ENCODE measurements at regions not wholly inside any gene's neighbourhood (a gene's known extent, or its start where the extent isn't known, plus 50 kb on each side); places are given as distances from the start of the nearest gene placed in this dataset.

DNA sequence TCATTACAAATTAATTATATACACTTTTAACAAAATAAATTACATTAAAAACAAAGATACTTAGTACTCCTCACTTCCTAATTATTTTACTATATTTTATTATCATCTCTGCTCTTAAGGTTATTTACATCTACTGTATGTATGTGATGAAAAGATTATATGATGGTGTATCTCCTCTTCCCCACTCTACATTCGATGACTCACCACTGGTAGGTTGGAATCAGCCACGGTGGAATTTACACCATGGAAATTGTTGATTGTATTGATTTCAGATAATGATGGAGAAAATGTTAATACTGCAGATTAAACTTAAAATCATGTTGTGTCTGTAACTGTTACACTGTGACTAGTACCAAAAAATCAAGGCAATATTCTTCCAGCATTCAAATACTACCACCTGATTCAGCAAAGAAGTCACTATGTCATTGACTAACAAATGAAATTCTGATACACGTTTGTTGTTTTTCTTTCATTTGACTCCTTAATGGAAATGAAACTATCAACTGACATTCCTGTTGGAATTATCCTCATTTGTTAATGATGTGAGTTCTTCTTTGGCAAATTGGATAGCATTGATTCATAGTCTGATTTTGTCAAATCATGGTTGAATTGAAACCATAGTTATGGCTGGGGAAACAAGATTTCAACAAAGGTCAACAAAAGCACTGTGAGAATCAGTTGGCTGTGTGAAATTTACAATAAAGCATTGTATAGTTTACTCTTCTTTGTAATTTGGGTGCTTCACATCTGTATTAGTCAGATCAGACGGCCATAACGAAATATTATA is 69.0 kb upstream of the NLK start:
- TF ChIP-seq, protein P1, sequence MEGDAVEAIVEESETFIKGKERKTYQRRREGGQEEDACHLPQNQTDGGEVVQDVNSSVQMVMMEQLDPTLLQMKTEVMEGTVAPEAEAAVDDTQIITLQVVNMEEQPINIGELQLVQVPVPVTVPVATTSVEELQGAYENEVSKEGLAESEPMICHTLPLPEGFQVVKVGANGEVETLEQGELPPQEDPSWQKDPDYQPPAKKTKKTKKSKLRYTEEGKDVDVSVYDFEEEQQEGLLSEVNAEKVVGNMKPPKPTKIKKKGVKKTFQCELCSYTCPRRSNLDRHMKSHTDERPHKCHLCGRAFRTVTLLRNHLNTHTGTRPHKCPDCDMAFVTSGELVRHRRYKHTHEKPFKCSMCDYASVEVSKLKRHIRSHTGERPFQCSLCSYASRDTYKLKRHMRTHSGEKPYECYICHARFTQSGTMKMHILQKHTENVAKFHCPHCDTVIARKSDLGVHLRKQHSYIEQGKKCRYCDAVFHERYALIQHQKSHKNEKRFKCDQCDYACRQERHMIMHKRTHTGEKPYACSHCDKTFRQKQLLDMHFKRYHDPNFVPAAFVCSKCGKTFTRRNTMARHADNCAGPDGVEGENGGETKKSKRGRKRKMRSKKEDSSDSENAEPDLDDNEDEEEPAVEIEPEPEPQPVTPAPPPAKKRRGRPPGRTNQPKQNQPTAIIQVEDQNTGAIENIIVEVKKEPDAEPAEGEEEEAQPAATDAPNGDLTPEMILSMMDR (IDR thresholded peaks at IDR 0.05; ENCODE audit: low read depth, low read length, missing input control): no peak
- TF ChIP-seq EGR1 (IDR thresholded peaks at IDR 0.05; ENCODE audit: low read depth in 2 of 2): no peak
- TF ChIP-seq, protein P2, sequence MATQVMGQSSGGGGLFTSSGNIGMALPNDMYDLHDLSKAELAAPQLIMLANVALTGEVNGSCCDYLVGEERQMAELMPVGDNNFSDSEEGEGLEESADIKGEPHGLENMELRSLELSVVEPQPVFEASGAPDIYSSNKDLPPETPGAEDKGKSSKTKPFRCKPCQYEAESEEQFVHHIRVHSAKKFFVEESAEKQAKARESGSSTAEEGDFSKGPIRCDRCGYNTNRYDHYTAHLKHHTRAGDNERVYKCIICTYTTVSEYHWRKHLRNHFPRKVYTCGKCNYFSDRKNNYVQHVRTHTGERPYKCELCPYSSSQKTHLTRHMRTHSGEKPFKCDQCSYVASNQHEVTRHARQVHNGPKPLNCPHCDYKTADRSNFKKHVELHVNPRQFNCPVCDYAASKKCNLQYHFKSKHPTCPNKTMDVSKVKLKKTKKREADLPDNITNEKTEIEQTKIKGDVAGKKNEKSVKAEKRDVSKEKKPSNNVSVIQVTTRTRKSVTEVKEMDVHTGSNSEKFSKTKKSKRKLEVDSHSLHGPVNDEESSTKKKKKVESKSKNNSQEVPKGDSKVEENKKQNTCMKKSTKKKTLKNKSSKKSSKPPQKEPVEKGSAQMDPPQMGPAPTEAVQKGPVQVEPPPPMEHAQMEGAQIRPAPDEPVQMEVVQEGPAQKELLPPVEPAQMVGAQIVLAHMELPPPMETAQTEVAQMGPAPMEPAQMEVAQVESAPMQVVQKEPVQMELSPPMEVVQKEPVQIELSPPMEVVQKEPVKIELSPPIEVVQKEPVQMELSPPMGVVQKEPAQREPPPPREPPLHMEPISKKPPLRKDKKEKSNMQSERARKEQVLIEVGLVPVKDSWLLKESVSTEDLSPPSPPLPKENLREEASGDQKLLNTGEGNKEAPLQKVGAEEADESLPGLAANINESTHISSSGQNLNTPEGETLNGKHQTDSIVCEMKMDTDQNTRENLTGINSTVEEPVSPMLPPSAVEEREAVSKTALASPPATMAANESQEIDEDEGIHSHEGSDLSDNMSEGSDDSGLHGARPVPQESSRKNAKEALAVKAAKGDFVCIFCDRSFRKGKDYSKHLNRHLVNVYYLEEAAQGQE (IDR thresholded peaks at IDR 0.05): no peak
- TF ChIP-seq YY1 (IDR thresholded peaks at IDR 0.05): no peak
- no peak for TF ChIP-seq NR2F2 (IDR thresholded peaks at IDR 0.05)
- no peak for TF ChIP-seq JUND (IDR thresholded peaks at IDR 0.05)
- TF ChIP-seq, protein P3, sequence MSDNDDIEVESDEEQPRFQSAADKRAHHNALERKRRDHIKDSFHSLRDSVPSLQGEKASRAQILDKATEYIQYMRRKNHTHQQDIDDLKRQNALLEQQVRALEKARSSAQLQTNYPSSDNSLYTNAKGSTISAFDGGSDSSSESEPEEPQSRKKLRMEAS (IDR thresholded peaks at IDR 0.05): no peak
- TF ChIP-seq SP1 (IDR thresholded peaks at IDR 0.05): no peak
- TF ChIP-seq, protein P4, sequence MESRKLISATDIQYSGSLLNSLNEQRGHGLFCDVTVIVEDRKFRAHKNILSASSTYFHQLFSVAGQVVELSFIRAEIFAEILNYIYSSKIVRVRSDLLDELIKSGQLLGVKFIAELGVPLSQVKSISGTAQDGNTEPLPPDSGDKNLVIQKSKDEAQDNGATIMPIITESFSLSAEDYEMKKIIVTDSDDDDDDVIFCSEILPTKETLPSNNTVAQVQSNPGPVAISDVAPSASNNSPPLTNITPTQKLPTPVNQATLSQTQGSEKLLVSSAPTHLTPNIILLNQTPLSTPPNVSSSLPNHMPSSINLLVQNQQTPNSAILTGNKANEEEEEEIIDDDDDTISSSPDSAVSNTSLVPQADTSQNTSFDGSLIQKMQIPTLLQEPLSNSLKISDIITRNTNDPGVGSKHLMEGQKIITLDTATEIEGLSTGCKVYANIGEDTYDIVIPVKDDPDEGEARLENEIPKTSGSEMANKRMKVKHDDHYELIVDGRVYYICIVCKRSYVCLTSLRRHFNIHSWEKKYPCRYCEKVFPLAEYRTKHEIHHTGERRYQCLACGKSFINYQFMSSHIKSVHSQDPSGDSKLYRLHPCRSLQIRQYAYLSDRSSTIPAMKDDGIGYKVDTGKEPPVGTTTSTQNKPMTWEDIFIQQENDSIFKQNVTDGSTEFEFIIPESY (IDR thresholded peaks at IDR 0.05): no peak
- no peak for TF ChIP-seq RAD21 (IDR thresholded peaks at IDR 0.05)
- TF ChIP-seq TAF1 (conservative IDR thresholded peaks at IDR 0.05): no peak
- TF ChIP-seq RXRA (IDR thresholded peaks at IDR 0.05): no peak
- TF ChIP-seq, protein P5, sequence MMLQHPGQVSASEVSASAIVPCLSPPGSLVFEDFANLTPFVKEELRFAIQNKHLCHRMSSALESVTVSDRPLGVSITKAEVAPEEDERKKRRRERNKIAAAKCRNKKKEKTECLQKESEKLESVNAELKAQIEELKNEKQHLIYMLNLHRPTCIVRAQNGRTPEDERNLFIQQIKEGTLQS (IDR thresholded peaks at IDR 0.05): no peak
